Stimulated activated CD8-positive, alpha-beta memory T cell treated with anti-CD3 and anti-CD28 coated beads, Interleukin-2, amount 100 ng/mL, for 1 hour (primary cell): ENCODE measurements at regions not wholly inside any gene's neighbourhood (a gene's known extent, or its start where the extent isn't known, plus 50 kb on each side); places are given as distances from the start of the nearest gene placed in this dataset.

Experiments
- DNase-seq, 2 donors: peaks; one replicate each; pipeline ENCODE4 v3.0.0-alpha.2; 2020; ENCODE audit warnings: low read depth in 2 of 2

- no peak for DNase-seq
Observed at GRCh38 chr1:101086783-101087182, 61.2 kb upstream of the DPH5 start.

GRCh38 chr1:101081496-101082488 is 56.2 kb upstream of the DPH5 start:
- no peak for DNase-seq

DNA sequence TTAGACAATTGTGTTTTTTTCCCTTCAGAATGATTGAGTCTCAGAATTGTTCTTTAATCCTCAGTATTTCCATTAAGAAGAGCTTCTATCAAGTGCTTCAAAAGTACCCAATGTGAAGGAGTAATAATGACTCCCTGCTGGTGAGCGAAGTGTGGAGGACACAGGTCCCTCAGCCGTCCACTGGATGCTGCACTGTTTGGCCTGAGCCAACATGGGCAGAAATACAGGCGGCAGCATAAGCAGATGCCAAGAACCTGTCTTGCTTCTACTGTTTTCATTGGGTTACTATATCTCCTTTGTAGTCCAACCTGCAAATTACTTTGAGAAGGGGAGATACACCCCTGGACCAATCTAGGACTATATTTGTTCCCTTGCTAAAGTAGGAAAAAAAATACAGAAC is 55.3 kb upstream of the DPH5 start:
- DNase-seq, result no peak

DNA sequence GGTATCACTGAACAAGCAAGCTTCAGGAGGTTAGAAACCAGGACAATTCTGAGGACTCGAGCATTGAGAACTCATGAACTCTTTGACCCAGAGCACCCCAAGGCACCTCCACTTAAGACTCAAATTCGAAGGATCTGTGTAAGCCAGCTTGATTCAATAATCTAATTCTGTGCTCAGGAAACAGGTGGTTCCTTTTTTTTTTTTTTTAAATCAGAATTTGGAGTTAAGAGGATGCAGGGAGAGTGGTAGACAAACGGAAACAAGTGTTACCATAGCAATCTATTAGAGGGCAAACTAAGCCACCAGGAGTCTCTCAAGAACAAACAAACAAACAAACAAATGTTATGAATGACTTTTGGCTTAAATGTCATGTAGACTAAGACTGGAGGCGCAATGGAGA is 53.8 kb upstream of the DPH5 start:
- DNase-seq, result no peak

- DNase-seq, result no peak
Observed at GRCh38 chr1:101077849-101078248, 52.3 kb upstream of the DPH5 start.

DNA sequence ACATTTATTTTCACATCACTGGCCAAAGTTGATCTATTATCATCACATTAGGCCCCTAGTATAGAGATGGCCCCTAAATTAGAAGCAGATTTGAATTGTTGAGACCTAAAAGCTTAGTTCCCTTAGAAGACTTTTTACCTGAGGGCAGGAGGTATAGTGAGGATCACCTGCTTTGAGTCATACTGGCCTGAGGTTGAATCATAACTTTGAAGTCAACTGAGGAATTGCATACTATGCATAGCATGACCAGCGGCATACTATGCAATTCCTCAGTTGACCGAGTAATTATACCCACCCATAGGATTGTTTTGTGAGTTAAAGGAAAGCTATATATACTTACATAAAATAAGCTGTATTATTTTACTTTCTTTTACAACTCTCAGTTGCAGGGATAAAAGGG is 50.3 kb upstream of the DPH5 start:
- DNase-seq, result no peak
